GM18517 (cell line): ENCODE measurements at regions not wholly inside any gene's neighbourhood (a gene's known extent, or its start where the extent isn't known, plus 50 kb on each side); places are given as distances from the start of the nearest gene placed in this dataset.

Source experiments
- ATAC-seq: cut with Tn5 transposase; IDR thresholded peaks from one replicate; pipeline ENCODE4 v1.9.1; 2021; ENCODE audit warnings: mild to moderate bottlenecking, moderate library complexity; ENCODE audit not compliant: unreplicated experiment

DNA sequence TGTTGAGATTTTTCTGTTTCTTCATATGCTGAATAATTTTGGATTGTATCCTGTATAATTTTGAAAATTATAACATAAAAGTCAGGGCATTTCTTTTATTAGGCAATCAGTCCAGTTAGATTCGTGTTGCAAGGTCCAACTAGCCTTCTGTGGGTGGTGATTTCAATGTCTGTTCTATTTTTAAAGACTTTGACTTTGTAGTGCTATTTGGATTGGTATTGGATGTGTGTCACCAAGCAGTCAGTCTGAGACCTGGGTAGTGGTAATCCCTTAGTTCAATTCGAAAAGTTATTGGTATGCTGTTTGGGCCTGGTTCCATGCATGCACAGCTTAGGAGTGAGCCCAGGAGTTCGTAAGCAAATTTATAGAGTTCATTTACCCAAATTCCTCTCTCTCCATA, 82.2 kb downstream of the EPDR1 start:
- no peak for ATAC-seq

DNA sequence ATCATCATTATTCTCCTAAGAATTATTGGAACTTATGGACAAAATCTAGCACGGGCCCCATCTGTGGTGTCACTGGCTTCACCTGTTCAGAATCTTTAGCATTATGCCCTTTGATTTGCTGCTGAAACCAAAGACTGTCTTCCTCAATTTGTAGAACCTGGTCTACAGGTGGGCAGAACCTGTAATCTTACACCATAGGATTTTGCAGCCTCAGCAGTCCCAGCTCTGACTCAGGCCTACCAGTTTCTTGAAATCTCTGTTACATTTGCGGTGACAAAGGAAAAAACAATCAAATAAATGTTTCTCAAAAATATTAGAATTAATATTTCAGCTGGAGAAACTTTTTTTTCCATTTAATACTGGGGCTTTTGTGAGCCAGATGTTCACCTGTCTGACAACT, 86.1 kb downstream of the EPDR1 start:
- no peak for ATAC-seq

DNA sequence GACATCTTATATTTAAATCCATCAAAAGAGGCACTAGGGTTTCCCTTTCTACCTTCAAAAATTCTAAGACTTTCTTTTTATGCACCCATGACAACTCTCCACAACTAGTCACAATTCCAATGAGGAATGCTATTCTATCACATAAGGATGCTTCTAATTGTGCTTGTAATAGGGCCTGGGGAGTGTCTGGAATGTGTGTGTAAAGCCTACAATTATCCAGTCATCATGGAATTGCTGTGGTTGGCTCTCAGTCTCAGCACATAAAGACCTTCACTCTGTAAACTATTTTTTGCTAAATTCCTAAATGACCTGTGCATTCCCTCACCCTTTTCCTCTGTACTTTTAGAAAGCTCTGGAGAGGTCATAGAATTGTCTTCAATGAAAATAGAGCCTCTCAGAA, 86.7 kb downstream of the EPDR1 start:
- ATAC-seq = no peak

DNA sequence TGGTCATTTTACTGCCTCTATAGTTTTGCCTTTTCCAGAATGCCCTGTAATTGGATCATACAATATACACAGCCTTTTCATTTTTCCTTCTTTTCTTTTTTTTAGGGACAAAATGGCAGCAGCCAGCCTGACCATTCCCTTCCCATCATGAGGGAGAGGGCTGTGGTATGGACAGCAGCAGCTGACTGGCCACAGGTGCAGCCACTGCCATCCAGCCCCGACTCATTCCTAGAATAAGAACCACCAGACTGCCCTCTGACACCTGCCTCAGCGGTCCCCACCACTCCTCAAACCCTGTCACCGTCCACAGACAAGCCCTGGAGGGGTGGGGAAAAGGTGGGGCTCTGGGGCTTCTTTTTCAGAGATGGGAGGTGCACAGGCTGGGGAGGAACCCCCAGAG, 92.8 kb downstream of the EPDR1 start:
- ATAC-seq = no peak

DNA sequence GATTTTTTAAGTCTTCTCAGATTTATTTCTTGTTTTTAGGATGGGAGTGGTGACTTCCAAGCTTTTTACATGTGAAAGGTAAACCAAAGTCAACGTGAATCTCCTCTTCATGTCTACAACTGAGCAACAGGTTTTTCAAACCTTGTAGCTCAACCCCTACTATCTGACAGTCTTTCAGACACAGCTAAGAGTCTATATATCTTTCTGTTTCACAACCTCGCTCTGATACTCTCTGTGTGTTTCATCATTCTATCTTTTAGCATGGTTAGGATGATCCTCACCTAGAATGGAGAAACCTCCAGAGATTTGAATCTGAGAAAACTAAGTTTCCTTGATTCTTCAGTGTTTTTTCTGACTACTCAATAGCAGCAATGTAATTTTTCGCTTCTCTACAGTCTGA, 96.1 kb downstream of the EPDR1 start:
- no peak for ATAC-seq

DNA sequence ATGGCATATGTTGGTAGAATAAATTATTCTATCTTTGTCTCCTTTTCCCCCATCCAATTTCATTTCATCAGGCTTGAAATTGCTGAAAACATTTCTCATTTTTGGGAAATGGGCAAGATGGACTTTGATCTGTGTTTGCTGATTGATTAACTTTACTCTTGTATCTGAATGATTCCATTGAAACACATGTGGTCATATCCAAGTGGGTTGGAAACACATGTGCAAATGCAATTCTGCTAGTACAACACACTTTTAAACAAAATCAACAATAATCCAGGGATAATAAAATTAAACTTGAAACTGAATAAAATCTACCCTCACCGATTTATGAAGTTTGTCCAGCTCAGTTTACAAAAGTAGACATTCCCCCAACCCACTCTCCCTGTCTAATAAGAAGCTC, 96.9 kb downstream of the EPDR1 start:
- ATAC-seq = no peak

DNA sequence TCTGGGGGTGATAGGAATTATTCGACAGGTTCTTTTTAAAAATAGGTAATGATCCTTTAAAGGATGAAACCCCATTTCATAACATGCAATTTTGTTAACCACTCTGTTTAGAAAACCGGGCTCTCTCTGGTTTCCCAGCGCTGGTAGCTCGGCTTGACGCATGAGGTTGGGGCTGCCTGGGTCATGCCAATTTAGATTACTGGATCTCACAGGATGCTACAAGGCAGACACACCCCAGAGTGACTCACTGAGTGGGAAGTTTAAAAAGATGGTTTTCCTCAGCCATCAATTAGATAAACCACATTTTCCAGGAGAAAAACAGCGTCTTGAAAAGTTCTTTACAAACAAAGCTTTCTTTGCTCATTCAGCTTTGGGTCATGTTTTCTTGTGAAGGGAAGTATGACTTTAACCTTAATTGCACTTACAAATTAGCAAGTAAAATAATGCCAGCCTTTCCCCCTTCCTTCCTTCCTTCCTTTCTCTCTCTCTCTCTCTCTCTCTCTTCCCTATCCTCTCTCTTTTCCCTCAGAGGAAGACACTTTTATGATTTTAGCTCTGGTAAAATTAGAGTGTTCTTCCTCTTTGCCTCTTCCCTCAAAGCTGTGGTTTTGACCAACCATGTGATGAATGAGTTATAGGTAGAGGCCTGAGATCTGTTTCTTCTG, 99.8 kb downstream of the EPDR1 start:
- no peak for ATAC-seq

DNA sequence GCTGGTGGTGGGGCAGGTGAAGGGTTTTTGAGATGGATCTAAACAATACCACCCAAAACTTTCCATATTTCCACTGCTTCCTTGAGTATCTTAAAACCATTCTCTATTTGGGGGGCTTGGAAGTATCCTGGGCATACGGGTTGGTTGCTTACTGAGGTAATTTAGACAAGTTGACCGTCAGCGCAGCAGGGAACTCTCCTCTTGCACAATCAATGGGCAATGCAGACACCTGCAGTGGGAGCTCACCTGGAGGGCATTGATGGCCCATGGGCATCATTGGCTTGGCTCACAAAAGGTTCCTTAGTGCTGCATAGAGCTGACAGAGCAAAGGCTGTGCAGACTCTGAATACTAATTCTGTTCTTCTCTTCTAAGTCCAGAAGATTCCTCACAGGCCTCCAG, 101.5 kb downstream of the EPDR1 start:
- ATAC-seq = no peak

DNA sequence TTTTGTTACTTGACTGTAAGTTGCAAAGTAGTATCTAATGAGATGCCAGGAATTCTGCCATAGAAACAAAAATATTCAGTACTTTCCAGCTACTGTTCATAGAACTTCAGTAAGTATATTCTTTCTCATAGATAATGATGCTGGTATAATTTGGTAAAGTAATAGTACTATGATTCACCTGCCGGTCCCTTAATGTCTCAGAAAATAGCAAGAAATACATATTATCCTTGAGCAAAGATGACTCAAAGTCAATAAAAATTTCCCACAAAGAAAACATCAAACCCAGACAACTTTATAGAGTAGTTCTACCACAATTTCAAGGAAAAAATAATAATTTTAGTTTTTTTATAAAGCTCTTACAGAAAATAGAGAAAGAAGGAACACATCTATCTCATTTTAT, 105.4 kb downstream of the EPDR1 start:
- no peak for ATAC-seq

DNA sequence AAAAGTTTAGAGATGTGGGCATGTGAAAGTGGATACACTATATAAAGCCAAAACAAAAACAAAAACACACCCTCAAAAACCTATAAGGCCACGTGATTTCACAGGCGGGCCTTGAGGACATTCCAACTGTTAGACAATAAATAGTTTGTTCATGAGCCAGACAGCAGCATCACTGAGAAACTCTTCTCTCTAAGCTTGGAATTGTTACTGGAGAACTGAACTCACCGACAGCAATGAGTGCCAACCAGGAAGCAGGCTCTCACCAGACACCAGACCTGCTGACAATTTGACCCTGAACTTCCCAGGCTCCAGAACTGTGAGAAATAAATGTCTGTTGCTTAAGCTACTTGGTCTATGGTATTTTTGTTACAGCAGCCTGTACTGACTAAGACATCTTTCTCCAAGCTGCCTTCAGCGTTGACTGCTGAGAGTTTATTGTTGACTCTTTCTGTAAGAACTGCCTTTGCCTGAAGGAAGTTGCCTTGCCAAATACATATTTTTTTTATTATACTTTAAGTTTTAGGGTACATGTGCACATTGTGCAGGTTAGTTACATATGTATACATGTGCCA, 107.5 kb downstream of the EPDR1 start:
- no peak for ATAC-seq

DNA sequence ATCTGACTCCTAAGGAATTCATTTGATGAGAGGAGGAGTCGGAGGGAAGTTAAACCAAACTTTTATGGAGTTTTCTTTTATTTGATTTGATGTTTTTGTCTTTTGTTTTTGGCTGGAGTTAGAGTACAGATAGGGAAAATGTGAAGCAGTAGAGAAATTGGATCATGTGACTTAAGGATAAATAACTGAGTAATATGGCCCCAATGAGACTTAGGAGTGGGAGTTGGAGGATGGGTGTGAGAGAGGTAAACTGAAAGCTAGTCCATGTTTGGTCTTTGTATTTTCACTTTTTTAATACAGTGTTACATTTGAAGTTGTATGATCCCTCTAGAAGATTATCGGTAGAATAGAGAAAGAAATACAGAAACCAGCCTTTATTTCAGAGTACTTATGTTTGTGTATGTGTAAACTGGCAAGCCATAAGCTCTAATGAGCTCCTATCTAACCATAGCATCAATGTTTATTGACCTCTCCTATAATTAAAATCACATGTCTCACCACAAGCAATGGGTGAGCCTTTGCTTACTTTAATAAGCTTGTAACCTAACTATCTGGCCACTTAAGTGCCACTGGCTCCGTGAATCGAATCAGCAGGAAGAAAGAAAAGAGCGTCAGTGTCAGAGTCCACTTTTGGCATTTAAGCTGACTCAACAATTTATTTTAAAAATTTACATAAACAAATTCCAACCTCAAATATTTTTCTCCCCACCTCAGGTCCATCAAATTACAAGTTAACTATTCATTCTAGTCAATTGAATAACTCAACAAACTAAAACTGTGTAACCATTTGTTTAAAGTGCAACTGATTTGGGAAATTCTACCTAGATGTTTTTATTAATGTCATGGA, 113.8 kb downstream of the EPDR1 start:
- ATAC-seq = no peak

DNA sequence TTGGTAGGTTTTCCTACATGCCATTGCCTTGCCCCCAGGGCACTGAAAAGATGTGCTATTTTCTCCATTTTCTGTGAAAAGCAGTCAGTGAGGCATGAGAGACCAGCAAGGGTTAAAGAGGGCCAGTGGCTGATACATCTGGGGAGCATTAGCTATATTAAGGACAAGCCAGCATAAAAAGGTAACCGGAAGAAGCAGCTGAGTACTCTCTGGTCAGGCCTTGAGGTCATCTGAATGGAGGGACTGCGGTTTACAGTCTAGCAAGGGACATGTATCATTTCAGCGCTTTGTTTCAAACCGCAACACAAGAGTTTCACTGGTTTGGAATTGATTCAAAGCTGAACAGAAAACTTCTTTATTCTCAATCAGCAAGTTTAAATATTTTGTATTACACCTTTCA, 120.4 kb downstream of the EPDR1 start:
- ATAC-seq = no peak

DNA sequence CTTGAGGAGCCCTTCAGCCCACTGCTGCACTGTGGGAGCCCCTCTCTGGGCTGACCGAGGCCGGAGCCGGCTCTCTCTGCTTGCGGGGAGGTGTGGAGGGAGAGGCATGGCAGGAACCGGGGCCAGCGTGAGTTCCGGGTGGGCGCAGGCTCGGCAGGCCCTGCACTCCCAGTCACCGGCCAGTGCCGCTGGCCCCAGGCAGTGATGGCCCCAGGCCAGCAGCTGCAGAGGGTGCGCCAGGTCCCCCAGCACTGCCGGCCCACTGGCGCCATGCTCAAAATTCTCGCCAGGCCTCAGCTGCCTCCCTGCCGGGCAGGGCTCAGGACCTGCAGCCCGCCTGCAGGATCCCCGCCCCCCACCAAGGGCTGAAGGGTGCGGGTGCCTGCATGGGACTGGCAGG, 128.4 kb upstream of the STARD3NL start:
- no peak for ATAC-seq

DNA sequence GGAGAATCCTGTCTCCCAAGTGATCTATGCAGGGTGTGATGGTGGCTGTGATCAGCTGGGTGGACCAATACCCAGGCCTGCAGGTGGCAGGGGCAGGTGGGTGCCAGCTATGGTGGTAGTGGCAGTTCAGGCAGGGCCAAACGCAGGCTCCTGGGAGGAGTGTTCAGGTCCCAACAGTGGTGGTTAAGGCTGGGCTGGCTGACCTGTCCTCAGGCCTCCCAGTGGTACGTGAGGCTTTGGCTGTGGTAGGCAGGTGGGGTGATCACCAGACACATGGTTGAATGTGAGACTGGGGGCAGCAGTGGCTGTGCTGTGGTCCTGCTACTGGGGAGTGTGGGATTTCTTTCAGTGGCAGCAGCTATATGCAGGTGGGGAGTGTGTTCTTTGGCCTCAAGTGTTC, 126.7 kb upstream of the STARD3NL start:
- no peak for ATAC-seq

DNA sequence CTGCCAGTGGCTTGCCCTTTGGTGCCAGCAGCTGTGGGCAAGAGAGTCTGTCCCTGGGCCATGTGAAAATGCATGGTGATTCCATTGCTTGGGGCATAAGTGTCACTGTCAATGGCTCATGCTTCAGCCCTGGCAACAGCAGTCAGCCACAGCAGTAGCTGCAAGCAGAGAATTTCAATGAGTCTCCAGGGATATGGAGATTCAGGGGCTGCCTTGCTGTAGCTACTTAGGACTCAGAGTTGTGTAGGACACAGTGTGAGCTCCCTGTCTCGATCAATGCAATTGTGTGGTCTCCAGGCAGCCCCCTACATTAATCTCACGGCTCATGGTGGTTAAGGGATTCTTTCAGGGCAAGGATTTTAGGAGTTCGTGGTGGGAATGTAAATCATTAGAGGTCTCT, 126.3 kb upstream of the STARD3NL start:
- no peak for ATAC-seq

DNA sequence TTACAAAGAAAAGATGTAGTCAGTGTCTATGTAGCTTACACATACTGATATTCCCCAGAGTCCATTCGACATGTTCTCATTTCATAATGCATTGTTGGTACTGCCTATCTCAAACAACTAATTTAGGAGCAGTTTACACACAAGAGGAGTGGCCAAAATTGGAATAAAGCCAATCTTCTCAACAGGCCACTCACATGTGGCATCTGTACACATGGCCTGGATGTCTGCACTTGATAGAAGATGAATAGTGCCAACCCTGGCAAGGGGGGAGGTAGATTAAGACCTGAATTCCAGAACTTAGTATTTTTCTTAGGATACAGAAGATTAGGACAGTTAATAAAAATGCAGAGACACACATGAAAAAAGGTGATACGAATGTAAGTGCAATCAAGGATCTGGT, 125.3 kb upstream of the STARD3NL start:
- ATAC-seq = no peak

DNA sequence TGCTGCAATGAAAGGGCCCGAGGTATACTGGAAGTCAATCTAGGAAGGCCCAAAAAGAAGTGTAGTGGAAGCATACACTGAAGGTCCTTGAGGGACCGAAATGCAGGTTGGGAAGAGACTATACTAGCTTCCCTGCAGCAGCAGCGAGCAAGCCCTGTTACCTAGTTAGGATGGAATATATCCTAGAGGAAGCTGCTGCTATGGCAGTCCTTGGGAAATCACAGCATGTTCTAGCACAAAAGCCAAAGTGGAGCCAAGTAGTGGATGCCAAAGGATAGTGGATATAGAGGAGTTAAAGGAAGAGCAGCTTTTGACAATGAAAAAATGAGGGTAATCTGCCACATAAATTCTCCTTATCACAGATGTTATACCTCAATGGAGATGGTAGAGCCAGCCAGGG, 123.8 kb upstream of the STARD3NL start:
- ATAC-seq = no peak

DNA sequence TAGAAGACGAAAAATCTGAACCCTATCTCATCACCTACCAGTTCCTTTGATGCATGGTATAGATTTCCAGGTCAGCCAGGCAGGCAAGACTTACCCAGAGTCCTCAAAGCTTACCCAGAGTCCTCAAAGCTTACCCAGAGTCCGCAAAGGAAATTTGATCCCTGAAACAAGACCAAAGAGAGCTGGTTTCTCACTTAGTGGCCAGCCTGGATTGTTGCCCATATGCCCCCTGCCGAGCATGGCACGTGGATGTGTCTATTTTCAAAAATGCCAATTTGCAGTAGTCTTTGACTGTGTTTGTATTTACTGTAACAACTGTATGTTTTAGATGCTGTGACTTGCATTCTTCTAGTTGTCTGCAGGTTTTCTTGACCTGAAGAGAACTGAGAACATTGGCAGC, 120.2 kb upstream of the STARD3NL start:
- ATAC-seq = no peak

DNA sequence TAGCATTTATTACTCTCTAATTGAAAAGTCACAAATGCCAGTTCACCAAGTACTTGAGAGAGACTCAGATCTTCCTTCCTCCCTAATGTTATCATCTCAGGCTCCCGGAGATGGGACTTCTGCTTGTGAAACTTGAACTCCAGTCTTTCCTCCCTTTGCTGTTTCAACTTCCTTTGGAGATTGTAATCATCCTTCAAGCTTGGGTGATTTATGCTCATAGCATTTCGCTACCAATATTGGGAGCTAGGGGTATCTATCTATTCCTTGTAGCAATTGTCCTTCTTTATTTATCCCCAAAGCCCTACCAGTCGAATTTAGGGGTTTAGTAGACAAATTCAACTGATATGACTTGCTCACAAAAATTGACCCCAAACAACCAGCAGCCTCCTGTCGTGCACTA, 117.9 kb upstream of the STARD3NL start:
- ATAC-seq = no peak

DNA sequence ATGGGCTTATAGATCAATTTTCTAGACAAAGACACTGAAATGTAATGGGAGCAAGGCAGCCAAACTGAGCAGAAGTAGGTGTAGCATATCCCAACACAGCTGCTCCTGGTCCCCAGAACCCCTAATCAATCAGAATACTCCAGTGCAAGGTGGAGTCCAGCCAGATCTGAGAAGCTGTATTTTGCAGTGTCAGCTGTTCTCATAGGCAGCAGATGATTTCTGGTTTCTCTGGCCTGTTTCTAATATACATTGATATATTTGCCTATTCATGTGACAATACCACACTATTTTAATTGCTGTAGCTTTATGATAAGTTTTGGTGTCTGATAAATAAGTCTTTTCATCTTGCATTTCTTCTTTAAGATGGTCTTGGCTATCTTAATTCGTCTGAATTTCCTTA, 117.4 kb upstream of the STARD3NL start:
- ATAC-seq = no peak

DNA sequence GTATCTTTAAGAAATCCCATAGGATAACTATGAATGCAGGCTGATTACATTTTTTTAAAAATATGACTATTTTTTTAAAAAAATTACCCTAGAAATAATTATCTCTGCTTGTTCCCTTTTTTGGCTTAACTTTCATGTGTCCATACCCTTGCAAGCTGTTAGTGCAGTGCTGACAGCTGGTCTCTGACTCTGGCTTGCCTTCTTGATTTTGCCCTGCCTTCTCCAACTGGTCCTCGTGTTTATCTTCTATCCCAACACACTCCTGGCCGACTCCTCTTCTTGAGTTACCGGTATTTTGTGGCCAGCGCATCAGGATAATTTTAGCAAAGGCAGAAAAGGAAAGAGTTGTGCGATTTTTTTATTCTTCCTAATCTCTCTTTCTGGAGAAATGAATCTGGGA, 111.7 kb upstream of the STARD3NL start:
- no peak for ATAC-seq

DNA sequence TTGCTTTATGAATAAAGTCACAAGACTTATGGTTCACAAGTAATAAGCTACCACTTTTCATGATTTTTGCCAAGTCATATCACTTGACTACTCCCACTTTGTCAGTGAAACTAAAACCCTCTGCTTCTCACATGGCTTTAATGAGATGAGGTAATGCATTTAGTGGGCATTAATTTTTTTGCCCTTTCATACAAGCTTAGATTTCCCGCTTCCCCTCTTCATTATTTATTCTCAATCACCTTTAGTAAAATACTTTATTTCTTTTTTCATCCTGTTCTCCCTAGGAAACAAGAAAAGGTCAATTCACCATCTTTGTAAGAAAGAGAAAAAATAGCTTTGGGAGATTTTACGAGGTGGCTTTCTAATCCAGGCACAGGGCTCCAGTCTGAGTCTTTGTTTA, 109.6 kb upstream of the STARD3NL start:
- ATAC-seq = no peak
